ENCODE measurements at regions not wholly inside any gene's neighbourhood (a gene's known extent, or its start where the extent isn't known, plus 50 kb on each side); places are given as distances from the start of the nearest gene placed in this dataset.

- TF ChIP-seq ZNF146 (tag by site-specific recombination; IDR thresholded peaks at IDR 0.05) = no peak
- no peak for TF ChIP-seq BCL11A (tag by site-specific recombination; IDR thresholded peaks at IDR 0.05; ENCODE audit: low read depth)
- TF ChIP-seq TCF7L2 (IDR thresholded peaks at IDR 0.05; ENCODE audit: borderline replicate concordance, low read depth, low read length) = no peak
- no peak for TF ChIP-seq CTCF (tag by site-specific recombination; IDR thresholded peaks at IDR 0.05)
- no peak for TF ChIP-seq ZNF19 (tag by site-specific recombination; IDR thresholded peaks at IDR 0.05; ENCODE audit: low read depth)
- TF ChIP-seq ZNF311 (tag by site-specific recombination; IDR thresholded peaks at IDR 0.05; ENCODE audit: borderline replicate concordance) = no peak
- TF ChIP-seq ZBTB7A (tag by site-specific recombination; IDR thresholded peaks at IDR 0.05; ENCODE audit: low read depth) = no peak
- no peak for TF ChIP-seq ATF2 (tag by site-specific recombination; IDR thresholded peaks at IDR 0.05; ENCODE audit: low read depth)
- no peak for TF ChIP-seq ZNF138 (tag by site-specific recombination; IDR thresholded peaks at IDR 0.05; ENCODE audit: borderline replicate concordance)
- no peak for TF ChIP-seq ZNF707 (tag by site-specific recombination; IDR thresholded peaks at IDR 0.05)
- no peak for TF ChIP-seq ZNF560 (tag by site-specific recombination; IDR thresholded peaks at IDR 0.05; ENCODE audit: borderline replicate concordance)
- TF ChIP-seq ZFP37 (tag by site-specific recombination; IDR thresholded peaks at IDR 0.05) = no peak
- no peak for TF ChIP-seq ZNF843 (tag by site-specific recombination; IDR thresholded peaks at IDR 0.05)
These were observed 484.0 kb downstream of the TSN start for GRCh38 chr2:122239440-122239839.
